Stimulated activated CD4-positive, alpha-beta T cell treated with anti-CD3 and anti-CD28 coated beads, TNF-alpha, amount 100 ng/mL, for 24 hours (primary cell): ENCODE measurements at regions not wholly inside any gene's neighbourhood (a gene's known extent, or its start where the extent isn't known, plus 50 kb on each side); places are given as distances from the start of the nearest gene placed in this dataset.
"Not testable (repeated sequence)": the region's sequence is repeated elsewhere in the genome, so short reads cannot be mapped to it uniquely, and the experiment has no call there.

Experiments used
- DNase-seq, 3 experiments: peaks; one replicate each; pipeline ENCODE4 v3.0.0-alpha.2; 2020; ENCODE audit warnings: low read depth in 3 of 3

DNA sequence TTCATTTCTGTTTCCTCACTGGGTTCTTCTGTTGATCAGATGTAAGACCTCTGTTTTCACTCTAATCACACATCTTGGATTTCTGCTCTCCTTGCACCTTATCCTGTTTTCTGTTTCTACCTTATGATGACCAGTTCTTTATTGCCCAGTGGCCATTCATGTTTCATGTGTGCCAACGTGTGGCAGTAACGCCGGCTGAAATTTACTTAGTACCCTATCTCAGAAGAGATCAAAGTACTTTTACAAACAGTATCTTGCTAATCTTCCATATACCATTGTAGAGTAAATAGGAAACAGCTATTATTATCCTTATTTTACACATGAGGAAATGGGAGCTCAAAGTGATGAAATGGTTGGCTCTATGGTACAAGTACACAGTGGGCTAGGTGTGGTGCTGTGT is 74.0 kb downstream of the GATA3 start:
- DNase-seq, result no peak

DNA sequence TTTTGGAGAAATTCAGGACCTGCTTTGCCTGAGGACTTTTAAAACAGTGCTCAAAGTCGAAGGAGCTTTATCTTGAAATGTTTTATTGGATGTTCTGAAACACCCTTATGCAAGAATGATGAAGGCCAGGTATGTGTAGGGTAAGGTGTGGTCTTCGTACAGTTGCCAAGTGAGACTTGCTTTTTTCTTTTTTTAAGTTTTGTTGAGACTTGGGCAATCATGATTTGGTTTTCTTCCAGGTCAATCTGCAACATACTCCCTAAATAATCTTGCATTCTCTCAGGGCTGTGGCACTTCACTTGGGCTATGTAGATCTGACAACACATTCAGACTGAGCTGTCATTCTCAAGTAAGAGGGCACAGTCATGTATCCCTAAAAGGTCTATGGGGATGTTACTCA is 75.0 kb downstream of the GATA3 start:
- no peak for DNase-seq

DNA sequence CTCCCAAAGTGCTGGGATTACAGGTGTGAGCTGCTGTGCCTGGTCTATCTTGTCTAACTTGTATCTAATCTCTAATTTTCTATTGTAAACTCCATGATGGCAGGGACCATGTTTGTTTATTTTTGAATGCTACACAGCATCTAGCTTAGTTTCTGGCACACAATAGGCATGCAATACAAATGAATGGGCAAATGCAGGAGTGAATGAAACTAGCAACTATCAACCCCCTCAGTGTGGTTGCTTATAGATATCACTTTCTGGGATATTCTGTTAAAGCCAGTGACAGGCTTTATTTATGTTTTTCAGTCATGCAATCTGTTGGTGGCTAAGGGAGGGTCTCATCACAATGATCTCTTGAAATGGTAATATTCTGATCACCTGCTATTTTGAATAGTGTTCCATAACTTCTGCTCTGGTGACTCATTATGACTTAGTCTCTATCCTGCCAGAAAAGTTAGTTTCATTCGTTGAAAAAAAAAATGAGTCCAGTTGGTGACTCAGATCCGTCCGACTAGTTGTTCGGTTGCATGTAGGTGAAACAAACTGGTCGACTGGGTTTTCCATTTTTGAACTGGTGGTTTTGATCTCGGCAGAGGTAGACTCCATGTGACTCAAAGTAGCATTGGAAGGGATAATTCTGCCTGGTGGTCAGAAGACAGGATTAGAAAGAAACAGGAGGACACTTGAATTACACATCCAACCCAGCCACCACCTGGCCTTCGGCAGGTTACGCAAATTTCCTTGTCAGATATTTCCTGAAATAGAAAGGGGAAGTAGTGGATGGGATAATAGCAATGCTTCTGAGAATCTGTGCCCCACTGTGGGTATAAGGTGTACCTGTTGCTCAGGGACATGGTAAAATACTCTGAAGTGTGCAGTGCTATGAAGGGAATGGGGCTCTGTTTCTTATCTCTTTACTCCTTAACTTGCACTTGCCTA is 76.8 kb downstream of the GATA3 start:
- DNase-seq, result peak in 2 of 3 experiments; percentile 31 to 37

DNA sequence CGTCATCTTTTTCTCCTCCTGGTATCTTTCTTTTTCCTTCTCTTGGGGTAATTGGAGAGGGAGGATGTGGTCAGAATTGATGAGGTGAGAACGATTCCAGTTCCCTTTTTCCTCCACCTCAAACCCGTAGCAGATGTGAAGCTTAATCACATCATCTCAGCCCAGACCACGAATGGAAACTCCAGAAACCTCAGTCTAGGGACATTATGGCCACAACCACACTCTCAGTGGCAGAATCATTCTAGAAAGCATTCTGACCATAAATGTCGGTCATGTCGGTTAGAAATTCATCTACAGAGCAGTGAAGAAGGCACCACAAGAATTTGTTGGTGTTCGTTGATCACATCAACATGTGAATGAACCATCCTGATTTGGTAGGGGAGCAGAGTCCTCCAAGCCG is 78.7 kb downstream of the GATA3 start:
- peak in 2 of 3 experiments; percentile 21 to 38 for DNase-seq

DNA sequence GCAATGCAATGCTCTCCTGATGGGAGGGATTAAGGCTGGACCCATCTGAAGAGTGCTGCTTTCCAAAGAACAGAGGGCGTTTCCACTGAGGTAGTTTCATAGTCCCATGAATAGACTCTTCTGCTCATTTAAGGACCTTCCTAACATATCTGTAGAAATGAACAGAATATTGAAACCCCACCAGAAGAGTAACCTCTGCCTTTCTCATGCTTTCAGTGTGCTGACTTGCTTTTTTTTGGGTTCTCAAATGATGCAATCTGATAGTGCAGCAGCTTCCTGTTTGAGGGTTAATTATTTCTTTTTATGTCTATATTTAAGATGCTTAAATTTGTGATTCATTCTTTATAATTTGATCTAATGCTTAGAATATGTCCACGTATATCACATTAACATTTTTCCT is 82.2 kb downstream of the GATA3 start:
- no peak for DNase-seq

DNA sequence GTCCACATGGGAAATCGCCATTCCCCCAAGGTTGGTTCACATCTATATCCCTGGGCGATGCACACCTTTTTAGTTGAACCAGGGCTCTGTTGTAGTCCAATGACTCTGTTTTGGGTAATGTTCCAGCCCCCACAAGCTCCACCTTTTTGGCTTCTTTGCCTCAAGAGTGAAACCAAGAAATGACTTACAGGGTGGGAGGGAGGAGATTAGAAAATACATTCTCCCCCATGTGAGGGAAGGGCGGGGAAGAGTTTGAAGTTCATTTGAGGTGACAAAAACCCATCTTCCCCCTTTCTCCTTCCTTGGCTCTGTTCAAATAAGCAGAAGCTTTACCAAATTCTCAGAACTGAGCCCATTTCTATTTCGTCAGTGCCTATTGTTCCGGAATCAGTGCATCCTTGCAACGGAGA is 82.8 kb downstream of the GATA3 start:
- peak in 2 of 3 experiments; percentile 26 to 31 for DNase-seq

DNA sequence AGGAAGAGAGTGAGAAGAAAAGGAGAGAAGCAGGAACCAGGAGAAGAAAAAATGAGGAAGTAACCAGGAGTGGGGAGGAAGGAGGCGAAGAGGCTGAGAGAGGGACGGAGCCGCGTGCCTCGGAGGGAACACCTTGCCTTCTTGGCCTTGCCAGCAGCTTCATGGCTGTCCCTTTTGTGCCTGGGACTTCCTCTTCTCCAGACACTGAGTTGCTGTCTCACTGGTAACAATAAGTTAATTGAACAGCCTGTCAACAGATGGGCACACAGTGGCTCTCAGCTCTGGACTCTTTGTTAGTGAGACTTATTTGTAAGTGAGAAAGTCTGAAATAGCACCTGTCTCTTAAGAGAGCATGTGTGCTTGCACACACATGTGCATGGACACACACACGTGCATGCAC is 83.2 kb downstream of the GATA3 start:
- peak in 1 of 3 experiments; percentile 20 for DNase-seq

DNA sequence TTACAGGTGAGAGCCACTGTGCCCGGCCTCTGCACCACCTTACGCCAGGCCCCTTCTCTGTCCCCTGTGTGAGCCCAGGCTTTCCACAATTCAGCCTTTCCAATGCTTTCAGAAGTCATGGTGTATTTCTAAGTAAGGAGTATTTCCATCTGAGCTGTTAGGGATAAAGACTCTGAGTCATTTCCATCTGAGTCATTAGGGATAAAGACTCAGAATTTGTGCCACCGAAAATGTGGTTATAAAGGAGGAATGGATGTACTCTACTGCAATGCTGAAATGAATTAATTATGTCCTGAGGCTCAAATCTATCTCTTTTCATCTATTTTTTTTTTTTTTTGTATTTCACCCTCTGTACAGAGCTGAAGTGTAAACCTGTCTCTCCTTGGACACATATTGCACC is 84.0 kb downstream of the GATA3 start:
- DNase-seq, result no peak

DNA sequence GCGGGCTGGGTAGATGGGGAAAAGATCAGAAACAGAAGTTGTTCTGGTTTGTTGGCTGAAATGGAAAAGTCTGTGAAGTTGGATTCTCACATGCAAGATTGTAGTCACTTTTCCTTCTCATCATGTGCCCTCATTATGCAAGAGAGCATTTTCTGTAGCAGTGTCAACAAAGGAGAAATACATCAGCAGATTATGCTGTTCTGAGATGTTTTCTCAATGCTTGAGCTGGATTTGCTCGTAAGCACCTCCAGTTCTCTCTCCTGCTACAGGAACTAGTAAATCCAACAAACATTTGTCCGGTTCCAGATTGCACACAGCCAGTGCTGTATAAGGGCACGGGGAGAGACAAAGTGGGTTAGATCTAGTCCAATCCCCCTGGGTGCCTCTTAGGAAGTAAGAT is 90.0 kb downstream of the GATA3 start:
- DNase-seq, result no peak

DNA sequence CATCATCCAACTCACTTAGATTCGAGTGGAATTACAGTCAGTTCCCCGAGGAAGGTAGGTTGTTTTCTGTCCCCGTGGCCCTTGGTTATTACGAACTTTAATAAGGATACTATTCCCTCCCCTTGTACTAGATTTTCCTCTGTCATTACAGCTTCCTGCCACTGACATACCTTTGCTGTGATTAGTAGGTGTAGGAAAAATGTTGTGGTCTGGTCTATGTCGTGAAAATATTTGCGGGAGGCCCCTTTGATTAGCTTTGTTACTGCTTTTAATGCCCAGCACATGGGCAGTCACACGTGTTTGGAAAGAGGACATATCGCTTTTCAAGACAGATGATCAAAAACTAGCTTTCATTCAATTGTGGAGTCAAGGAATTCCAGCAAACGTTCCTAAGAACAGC is 92.2 kb downstream of the GATA3 start:
- DNase-seq, result no peak

DNA sequence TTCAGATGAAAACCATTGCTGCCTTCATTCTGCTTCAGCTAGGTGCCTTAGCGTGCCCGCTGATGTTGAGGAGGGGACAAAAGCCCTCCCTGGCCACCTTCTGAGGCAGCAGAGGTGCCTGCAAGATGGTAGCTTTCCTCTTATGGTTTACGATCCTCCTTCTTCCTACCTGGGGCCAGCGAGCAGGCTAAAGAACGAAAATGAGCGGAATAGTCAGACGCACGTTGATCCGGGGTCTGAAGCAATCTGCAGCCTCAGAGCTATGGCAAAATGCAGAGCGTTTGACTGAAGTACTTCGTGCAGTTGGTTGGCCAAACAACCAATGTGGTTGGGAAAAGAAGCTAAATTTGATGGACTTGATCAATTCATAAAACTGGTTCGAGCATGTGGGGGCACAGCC is 95.5 kb downstream of the GATA3 start:
- DNase-seq, result no peak

DNA sequence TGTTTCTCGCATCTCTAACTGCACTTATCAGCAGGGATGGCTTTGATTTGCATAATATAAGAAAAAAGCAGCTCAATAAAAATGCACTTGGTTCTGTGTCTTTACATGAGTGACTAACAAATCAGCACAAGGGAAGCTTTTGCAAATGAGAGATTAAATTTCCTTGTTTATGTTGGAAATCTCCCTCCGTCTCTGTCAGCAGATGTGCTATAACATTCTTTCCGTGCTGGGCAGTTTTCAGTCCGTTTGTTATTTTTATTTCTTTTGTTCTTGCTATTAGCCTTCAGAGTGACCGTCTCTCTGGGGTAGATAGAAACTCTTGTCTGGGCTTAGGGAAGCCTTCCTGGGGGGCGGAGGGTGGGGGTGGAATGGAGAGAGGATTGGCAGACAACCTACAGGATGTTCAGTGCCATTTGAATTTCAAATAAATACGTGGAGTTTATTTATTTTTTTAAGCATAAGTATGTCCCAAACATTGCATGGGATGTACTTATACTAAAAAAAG is 96.0 kb downstream of the GATA3 start:
- DNase-seq, result no peak

DNA sequence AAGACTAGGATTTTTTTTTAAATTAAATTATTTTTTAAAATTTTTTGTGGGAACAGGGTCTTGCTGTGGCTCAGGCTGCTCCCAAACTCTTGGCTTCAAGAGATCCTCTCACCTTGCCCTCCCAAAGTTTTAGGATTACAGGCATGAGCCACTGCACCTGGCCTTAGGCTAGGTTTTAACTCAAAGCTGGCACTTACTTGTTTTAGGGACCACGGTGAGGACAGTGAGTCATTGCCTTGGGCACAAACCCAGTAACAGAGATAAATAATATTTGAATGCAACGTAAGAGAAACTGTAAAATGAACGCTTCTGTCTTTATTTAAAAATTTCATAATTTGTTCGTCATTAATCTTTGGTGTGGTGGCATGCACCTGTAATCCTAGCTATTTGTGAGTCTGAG is 96.6 kb downstream of the GATA3 start:
- DNase-seq, result no peak

DNA sequence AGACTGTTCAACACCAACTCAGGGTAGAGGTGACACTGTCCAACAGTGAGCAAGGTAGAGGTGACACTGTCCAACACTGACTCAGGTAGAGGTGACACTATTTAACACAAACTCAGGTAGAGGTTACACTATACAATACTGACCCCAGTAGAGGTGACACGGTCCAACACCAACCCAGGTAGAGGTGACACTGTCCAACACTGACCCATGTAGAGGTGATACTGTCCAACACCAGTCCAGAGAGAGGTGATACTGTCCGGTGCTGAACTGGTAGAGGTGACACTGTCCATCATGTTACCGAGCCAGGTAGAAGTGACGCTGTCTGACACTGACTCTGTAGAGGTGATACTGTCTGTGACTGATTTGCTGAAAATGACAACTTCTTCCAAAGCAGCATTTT is 102.4 kb downstream of the GATA3 start:
- no peak for DNase-seq

DNA sequence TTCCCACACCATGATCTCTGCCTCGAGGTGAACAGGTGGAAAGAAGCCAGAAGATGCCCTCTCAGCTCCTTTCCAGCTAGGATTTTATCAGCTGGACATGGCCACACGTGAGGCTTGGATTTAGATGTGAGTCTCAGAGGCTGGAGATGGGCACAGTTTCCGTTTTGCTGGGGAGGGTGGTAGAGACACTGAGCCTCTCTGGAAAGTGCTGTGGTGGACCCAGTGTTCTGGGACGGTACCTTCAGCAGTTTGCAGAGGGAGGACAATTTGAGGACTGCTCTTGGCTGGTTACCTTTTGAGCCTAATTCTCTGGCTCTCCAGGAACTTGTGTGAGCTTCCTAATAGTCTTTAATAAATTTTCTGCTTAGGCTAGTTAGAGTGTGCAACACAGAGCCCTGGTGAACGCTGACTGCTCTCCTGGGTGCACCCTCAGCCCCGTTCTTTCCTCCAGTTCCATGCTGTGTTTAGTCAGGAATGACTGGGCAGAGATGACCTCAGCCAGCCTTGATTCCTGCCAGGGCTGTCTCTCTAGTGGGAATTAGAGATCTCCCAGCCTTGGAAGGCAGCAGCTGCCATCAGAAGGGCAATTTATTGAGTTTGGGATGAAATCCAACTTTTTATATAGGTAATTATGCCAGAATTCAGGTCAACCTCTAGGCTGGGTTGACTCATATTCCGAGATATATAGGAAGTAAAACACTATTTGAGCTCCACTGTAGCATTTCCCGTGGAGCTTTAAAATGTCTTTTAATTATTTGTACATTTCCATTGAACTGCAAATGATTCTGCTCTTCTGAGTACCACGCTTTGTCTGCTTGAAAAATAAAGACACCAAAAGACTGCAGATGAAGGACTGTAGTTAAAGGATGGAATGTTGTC is 103.9 kb downstream of the GATA3 start:
- DNase-seq, result no peak

DNA sequence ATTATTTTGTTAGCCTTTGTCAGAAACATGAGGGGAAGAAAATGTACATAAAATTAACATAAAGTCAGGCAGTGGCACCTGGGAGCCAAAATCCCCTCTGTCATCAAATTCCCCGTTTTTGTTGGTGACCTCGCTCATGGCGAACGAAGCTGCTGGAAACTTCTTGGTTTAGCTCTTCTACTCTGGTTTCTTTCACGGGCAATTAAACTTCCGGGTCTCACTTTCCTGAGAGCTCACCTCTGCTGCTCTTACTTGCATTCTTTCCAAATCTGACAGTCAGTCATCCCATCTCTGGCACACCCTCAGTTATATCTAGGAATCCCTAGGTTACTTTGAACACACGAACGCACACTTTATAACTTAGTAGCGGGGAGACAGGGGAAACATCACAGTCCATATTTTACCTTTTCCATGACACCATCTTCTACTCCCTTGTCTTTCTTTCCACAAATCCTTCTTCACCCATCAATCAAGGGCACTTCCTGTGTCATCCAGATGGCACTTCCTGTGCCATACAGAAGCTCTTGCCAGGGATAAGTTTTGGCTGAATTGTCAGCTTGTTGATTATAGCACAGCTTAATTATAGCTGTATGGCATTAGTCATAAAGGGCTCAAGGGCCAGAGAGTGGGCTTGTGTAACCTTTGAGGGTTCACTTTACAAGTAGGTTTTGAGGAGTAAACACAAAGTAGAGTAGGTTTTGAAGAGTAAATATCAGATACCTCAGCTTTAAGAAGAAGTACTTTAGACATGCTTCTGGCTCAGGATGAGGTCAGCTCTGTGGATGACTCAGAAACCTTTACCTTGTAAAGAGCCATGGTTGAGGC is 105.1 kb downstream of the GATA3 start:
- no peak for DNase-seq

DNA sequence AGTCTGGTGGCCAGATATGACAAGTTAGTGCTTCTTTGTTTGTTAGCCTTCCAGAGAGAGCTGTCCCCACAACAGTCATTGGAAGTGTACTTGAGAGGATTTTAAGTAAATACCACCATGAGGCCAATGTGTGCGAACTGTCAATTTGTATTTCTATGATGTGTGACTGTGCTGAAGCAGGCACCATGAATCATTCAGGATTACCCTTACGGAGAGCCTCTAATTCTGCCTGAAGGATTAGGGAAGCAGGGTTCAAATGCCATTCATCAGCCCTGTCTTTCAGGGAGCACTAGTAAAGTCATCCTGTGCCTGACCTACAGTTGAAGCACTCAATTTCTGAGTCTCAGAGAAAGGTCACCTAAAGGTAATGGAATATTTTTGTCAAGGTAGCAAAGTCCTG is 109.3 kb downstream of the GATA3 start:
- DNase-seq, result no peak

DNA sequence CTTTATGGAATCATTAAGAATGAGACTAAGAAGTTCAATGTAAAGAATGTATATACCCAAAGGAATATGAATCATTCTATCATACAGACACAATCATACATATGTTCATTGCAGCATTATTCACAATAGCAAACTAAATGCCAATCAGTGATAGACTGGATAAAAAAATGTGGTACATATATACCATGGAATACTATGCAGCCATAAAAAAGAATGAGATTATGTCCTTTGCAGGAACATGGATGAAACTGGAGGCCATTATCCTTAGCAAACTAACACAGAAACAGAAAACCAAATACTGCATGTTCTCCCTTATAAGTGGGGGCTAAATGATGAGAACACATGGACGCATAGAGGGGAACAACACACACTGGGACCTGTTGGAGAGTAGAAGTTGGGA is 110.2 kb downstream of the GATA3 start:
- not testable (repeated sequence) for DNase-seq

DNA sequence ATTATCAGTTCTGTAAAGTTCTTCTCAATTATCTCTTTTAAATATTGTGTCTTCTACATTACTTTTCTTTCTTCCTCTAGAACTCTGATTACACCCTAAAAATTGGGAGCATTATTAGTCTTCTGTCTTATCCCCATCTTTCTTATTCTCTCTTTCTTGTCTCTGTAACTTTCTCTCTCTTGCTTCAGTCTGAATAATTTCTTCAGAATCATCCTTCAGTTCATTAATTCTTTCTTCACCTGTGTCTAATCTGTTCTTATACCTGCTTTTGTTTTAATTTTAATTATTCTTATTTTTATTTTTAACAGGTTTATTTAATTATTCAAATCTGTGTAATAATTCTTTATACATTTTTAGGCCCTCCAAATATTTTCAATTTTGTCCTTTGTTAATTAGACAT is 114.3 kb downstream of the GATA3 start:
- DNase-seq, result no peak

DNA sequence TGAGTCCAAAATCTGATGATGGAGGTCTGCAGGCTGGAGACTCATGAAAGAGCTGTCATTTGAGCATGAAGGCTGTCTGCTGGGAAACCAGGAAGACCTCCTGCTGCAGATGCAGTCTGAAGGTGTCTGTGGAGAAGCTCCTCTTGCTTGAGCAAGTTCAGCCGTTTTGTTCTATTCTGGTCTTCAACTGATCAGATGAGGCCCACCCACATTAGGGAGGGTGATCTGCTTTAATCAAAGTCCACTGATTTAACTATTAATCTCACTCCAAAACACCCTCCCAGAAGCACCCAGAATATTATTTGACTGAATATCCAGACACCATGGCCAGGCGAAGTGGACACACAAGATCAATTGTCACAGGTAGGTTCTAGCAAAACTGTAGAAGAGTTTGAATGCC is 116.5 kb downstream of the GATA3 start:
- DNase-seq, result no peak

DNA sequence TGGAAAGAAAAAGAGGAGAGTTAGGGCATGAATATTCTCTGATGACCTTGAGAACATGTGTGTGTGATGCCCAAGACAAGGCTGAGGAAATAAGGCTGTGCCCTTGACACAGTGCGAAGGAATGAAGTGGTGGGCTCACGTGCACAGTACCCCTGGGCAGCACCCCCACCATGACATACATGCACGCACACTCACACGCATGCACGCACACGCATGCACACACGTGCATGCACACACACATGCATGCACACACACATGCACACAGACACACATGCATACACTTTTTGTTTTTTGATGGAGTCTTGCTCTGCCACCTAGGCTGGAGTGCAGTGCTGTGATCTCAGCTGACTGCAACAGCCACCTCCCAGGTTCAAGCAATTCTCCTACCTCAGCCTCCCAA is 118.1 kb downstream of the GATA3 start:
- DNase-seq, result no peak
